Upper lobe of left lung (tissue), 4 donors: ENCODE measurements at regions not wholly inside any gene's neighbourhood (a gene's known extent, or its start where the extent isn't known, plus 50 kb on each side); places are given as distances from the start of the nearest gene placed in this dataset.

Source experiments
- CTCF ChIP-seq, 6 experiments: fragments of 450-650 bp in 4 of 6; fragments of 200-600 bp in 2 of 6; sonication (generic) in 2 of 6; IDR thresholded peaks; one replicate each; pipeline ENCODE4 v1.5.1; 2016 to 2019; ENCODE audit warnings: antibody characterized with exemption in 6 of 6
- POLR2A ChIP-seq, 4 donors: fragments of 450-650 bp; IDR thresholded peaks; one replicate each; pipeline ENCODE4 v1.5.1; 2016 to 2017; ENCODE audit warnings: antibody characterized with exemption in 4 of 4, mild to moderate bottlenecking in 2 of 4

- TF ChIP-seq CTCF (IDR thresholded peaks at IDR 0.05) (no peak), POLR2A (IDR thresholded peaks at IDR 0.05) (no peak)
Observed at GRCh38 chr9:107426126-107426525, 63.4 kb downstream of the KLF4 start.
